Mesendoderm (in vitro differentiated cells): ENCODE measurements at regions not wholly inside any gene's neighbourhood (a gene's known extent, or its start where the extent isn't known, plus 50 kb on each side); places are given as distances from the start of the nearest gene placed in this dataset.

Experiments used
- DNase-seq: peaks from one replicate; pipeline ENCODE4 v3.0.0; 2013
- H2AK5ac ChIP-seq: 2 replicates; pipeline ENCODE4 v1.6.1; 2013; ENCODE audit warnings: low read length, inconsistent platforms
- H2BK120ac ChIP-seq: 2 replicates; pipeline ENCODE4 v1.6.1; 2013; ENCODE audit warnings: low read depth, mild to moderate bottlenecking, low read length, moderate library complexity, mixed read lengths
- H2BK15ac ChIP-seq: replicated peaks from 2 replicates; pipeline ENCODE4 v1.6.1; 2013; ENCODE audit warnings: low read depth, mild to moderate bottlenecking, moderate library complexity
- H2BK5ac ChIP-seq: 2 replicates; pipeline ENCODE4 v1.6.1; 2013; ENCODE audit warnings: low read length, inconsistent platforms
- H3K18ac ChIP-seq: 2 replicates; pipeline ENCODE4 v1.6.1; 2013; ENCODE audit warnings: mild to moderate bottlenecking, low read length, mixed read lengths
- H3K23ac ChIP-seq: one replicate; pipeline ENCODE4 v1.6.1; 2013; ENCODE audit warnings: low read length
- H3K27ac ChIP-seq: 2 replicates; pipeline ENCODE4 v1.5.1; 2013; ENCODE audit warnings: low read depth, mild to moderate bottlenecking, inconsistent platforms, low read length, moderate library complexity
- H3K27me3 ChIP-seq: 2 replicates; pipeline ENCODE4 v1.6.1; 2013; ENCODE audit warnings: low read length, control low read depth, mild to moderate bottlenecking, inconsistent platforms; ENCODE audit not compliant: insufficient read depth, poor library complexity
- H3K36me3 ChIP-seq: 2 replicates; pipeline ENCODE4 v1.6.1; 2013; ENCODE audit warnings: low read length, inconsistent platforms; ENCODE audit not compliant: control insufficient read depth, insufficient read depth
- H3K4ac ChIP-seq: one replicate; pipeline ENCODE4 v1.6.1; 2013; ENCODE audit warnings: low read depth, mild to moderate bottlenecking, low read length, moderate library complexity
- H3K4me1 ChIP-seq: 2 replicates; pipeline ENCODE4 v1.6.1; 2013; ENCODE audit warnings: low read depth, low read length, inconsistent platforms; ENCODE audit not compliant: control insufficient read depth
- H3K4me2 ChIP-seq: 2 replicates; pipeline ENCODE4 v1.6.1; 2013; ENCODE audit warnings: low read length
- H3K4me3 ChIP-seq: 2 replicates; pipeline ENCODE4 v1.5.1; 2013; ENCODE audit warnings: mild to moderate bottlenecking, low read length
- H3K56ac ChIP-seq: one replicate; pipeline ENCODE4 v1.6.1; 2013; ENCODE audit warnings: low read length
- H3K79me1 ChIP-seq: 2 replicates; pipeline ENCODE4 v1.6.1; 2013; ENCODE audit warnings: low read length, inconsistent platforms
- H3K79me2 ChIP-seq: 2 replicates; pipeline ENCODE4 v1.6.1; 2013; ENCODE audit warnings: mild to moderate bottlenecking, low read length; ENCODE audit not compliant: control insufficient read depth, insufficient read depth
- H3K9ac ChIP-seq: 2 replicates; pipeline ENCODE4 v1.6.1; 2013; ENCODE audit warnings: low read length, inconsistent platforms
- H4K5ac ChIP-seq: one replicate; pipeline ENCODE4 v1.6.1; 2013; ENCODE audit warnings: low read length
- H4K8ac ChIP-seq: one replicate; pipeline ENCODE4 v1.6.1; 2013; ENCODE audit warnings: low read depth, mild to moderate bottlenecking, control low read depth, low read length, moderate library complexity
- WGBS: extraction: QIAGEN DNeasy Blood & Tissue Kit; methylation state at CpG from one replicate; pipeline ENCODE4 v1.1.7; 2013; ENCODE audit warnings: low lambda C conversion rate, missing lambda C conversion rate; ENCODE audit not compliant: insufficient coverage; ENCODE audit errors: extremely low coverage; 5-methylcytosine and 5-hydroxymethylcytosine counted together

GRCh38 chr2:173539615-173540014, 184.9 kb downstream of the CDCA7 start:
- Histone ChIP-seq H3K36me3 (no peaks in the 10 kb centered on the region), H2BK5ac (no peak overlapping the region), H3K4ac (no peak overlapping the region), H3K23ac (no peak overlapping the region), H3K9ac (no peak overlapping the region), H2BK120ac (no peak overlapping the region), H3K4me1 (no peaks in the 10 kb centered on the region), H4K8ac (no peak overlapping the region), H3K27ac (no peak overlapping the region), H3K18ac (no peak overlapping the region), H2BK15ac (no peak overlapping the region), H3K56ac (no peak overlapping the region), H3K79me2 (no peaks in the 10 kb centered on the region), H3K4me3 (no peak overlapping the region), H2AK5ac (no peak overlapping the region), H4K5ac (no peak overlapping the region), H3K79me1 (no peaks in the 10 kb centered on the region), H3K27me3 (no peaks in the 10 kb centered on the region), H3K4me2 (no peak overlapping the region)
- DNase-seq, result no peak
- no CpG with 5 or more reads among the region's 2 CpGs for WGBS

GRCh38 chr2:173544641-173545363, 190.1 kb downstream of the CDCA7 start:
- H3K27me3 ChIP-seq, result no peaks in the 10 kb centered on the region
- no peak overlapping the region for H2AK5ac ChIP-seq
- H3K4me3 ChIP-seq, result no peak overlapping the region
- H3K27ac ChIP-seq, result no peak overlapping the region
- no peak overlapping the region for H4K5ac ChIP-seq
- no peak overlapping the region for H3K56ac ChIP-seq
- no CpG with 5 or more reads among the region's 6 CpGs for WGBS
- no peak overlapping the region for H4K8ac ChIP-seq
- no peaks in the 10 kb centered on the region for H3K36me3 ChIP-seq
- H3K79me1 ChIP-seq, result no peaks in the 10 kb centered on the region
- no peak overlapping the region for H3K4ac ChIP-seq
- H3K4me2 ChIP-seq, result no peak overlapping the region
- H2BK15ac ChIP-seq, result no peak overlapping the region
- H3K23ac ChIP-seq, result no peak overlapping the region
- no peak for DNase-seq
- H2BK5ac ChIP-seq, result no peak overlapping the region
- H2BK120ac ChIP-seq, result no peak overlapping the region
- H3K4me1 ChIP-seq, result no peaks in the 10 kb centered on the region
- no peak overlapping the region for H3K18ac ChIP-seq
- H3K79me2 ChIP-seq, result no peaks in the 10 kb centered on the region
- no peak overlapping the region for H3K9ac ChIP-seq

- Histone ChIP-seq H3K4ac (no peak overlapping the region), H2AK5ac (no peak overlapping the region), H4K5ac (no peak overlapping the region), H3K23ac (no peak overlapping the region), H3K36me3 (no peaks in the 10 kb centered on the region), H2BK5ac (no peak overlapping the region), H2BK15ac (no peak overlapping the region), H3K4me3 (no peak overlapping the region), H3K79me2 (no peaks in the 10 kb centered on the region), H4K8ac (no peak overlapping the region), H3K4me2 (no peak overlapping the region), H3K27me3 (no peaks in the 10 kb centered on the region), H3K79me1 (no peaks in the 10 kb centered on the region), H3K9ac (no peak overlapping the region), H3K27ac (no peak overlapping the region), H3K18ac (no peak overlapping the region), H3K56ac (no peak overlapping the region), H2BK120ac (no peak overlapping the region), H3K4me1 (no peaks in the 10 kb centered on the region)
- DNase-seq, result no peak
- WGBS, result no CpG with 5 or more reads among the region's 3 CpGs
Measured at GRCh38 chr2:173545364-173545763, 190.7 kb downstream of the CDCA7 start.

- DNase-seq, result no peak
- H3K4me3 ChIP-seq, result no peak overlapping the region
- H3K27me3 ChIP-seq, result no peaks in the 10 kb centered on the region
- H3K18ac ChIP-seq, result no peak overlapping the region
- no peaks in the 10 kb centered on the region for H3K79me1 ChIP-seq
- no peak overlapping the region for H3K4ac ChIP-seq
- H4K8ac ChIP-seq, result no peak overlapping the region
- H3K9ac ChIP-seq, result no peak overlapping the region
- WGBS, result no CpG with 5 or more reads among the region's 6 CpGs
- no peak overlapping the region for H2BK5ac ChIP-seq
- H3K4me1 ChIP-seq, result no peaks in the 10 kb centered on the region
- no peak overlapping the region for H3K4me2 ChIP-seq
- no peak overlapping the region for H2BK15ac ChIP-seq
- H2BK120ac ChIP-seq, result no peak overlapping the region
- H3K36me3 ChIP-seq, result no peaks in the 10 kb centered on the region
- no peak overlapping the region for H3K23ac ChIP-seq
- H3K27ac ChIP-seq, result no peak overlapping the region
- H4K5ac ChIP-seq, result no peak overlapping the region
- no peak overlapping the region for H2AK5ac ChIP-seq
- no peaks in the 10 kb centered on the region for H3K79me2 ChIP-seq
- no peak overlapping the region for H3K56ac ChIP-seq
Measured at GRCh38 chr2:173547499-173547898, 192.8 kb downstream of the CDCA7 start.

- H3K4me1 ChIP-seq, result no peaks in the 10 kb centered on the region
- H3K36me3 ChIP-seq, result no peaks in the 10 kb centered on the region
- H3K79me1 ChIP-seq, result no peaks in the 10 kb centered on the region
- no peak overlapping the region for H3K4me2 ChIP-seq
- H2BK15ac ChIP-seq, result no peak overlapping the region
- H3K56ac ChIP-seq, result no peak overlapping the region
- H3K27ac ChIP-seq, result no peak overlapping the region
- H3K18ac ChIP-seq, result no peak overlapping the region
- no peak overlapping the region for H2BK5ac ChIP-seq
- no peak overlapping the region for H3K4me3 ChIP-seq
- H3K4ac ChIP-seq, result no peak overlapping the region
- no peak overlapping the region for H4K5ac ChIP-seq
- H3K27me3 ChIP-seq, result no peaks in the 10 kb centered on the region
- no peak overlapping the region for H3K23ac ChIP-seq
- no CpG with 5 or more reads among the region's 1 CpG for WGBS
- no peak for DNase-seq
- H2BK120ac ChIP-seq, result no peak overlapping the region
- H2AK5ac ChIP-seq, result no peak overlapping the region
- no peaks in the 10 kb centered on the region for H3K79me2 ChIP-seq
- H3K9ac ChIP-seq, result no peak overlapping the region
- H4K8ac ChIP-seq, result no peak overlapping the region
Measured at GRCh38 chr2:173550143-173550542, 195.5 kb downstream of the CDCA7 start.

- Histone ChIP-seq H3K56ac (no peak overlapping the region), H2BK5ac (no peak overlapping the region), H3K23ac (no peak overlapping the region), H3K4me2 (no peak overlapping the region), H3K79me1 (no peaks in the 10 kb centered on the region), H2BK15ac (no peak overlapping the region), H3K27ac (no peak overlapping the region), H3K9ac (no peak overlapping the region), H4K8ac (no peak overlapping the region), H3K36me3 (no peaks in the 10 kb centered on the region), H3K4ac (no peak overlapping the region), H2BK120ac (no peak overlapping the region), H3K27me3 (no peaks in the 10 kb centered on the region), H4K5ac (no peak overlapping the region), H3K4me3 (no peak overlapping the region), H3K4me1 (no peaks in the 10 kb centered on the region), H3K79me2 (no peaks in the 10 kb centered on the region), H3K18ac (no peak overlapping the region), H2AK5ac (no peak overlapping the region)
- no CpG with 5 or more reads among the region's 3 CpGs for WGBS
- no peak for DNase-seq
Measured at GRCh38 chr2:173552531-173552930, 197.9 kb downstream of the CDCA7 start.
